ENCODE measurements at regions not wholly inside any gene's neighbourhood (a gene's known extent, or its start where the extent isn't known, plus 50 kb on each side); places are given as distances from the start of the nearest gene placed in this dataset.
A peak's percentile ranks its signal among the peaks of the same experiment; 100 is the strongest.

DNA sequence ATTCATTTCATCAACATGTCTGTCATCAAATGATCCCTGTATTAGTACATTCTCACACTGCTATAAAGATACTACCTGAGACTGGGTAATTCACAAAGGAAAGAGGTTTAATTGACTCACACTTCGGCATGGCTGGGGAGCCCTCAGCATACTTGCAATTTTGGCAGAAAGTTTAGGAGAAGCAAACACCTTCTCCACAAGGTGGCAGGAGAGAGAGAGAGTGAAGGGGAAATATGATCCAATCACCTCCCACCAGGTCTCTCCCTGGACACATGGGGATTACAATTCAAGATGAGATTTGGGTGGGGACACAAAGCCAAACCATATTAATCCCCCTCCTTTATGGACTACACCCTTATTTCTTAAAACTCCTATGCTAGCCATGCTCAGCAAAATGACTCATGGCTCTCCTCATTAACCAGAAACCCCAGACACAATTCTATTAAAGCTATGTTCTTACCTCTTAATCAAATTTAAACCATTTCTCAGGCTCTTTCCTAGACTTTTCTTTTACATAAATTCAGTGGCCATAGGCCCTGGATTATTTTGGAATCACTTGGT is 932.3 kb downstream of the FLRT2 start:
- Histone ChIP-seq H3K4me3 (IDR thresholded peaks at IDR 0.05; ENCODE audit: insufficient read depth, low read depth, low read length) (no peak overlapping the region), H3K9ac (no peak overlapping the region), H2AFZ (ENCODE audit: low read depth) (no peak overlapping the region), H3K4me1 (ENCODE audit: low read depth, poor library complexity, severe bottlenecking) (no peaks in the 10 kb centered on the region), H3K79me2 (ENCODE audit: insufficient read depth, low read depth) (no peaks in the 10 kb centered on the region), H4K20me1 (ENCODE audit: insufficient read depth) (no peaks in the 10 kb centered on the region), H3K27me3 (ENCODE audit: insufficient read depth, low read depth) (no peaks in the 10 kb centered on the region), H3K4me2 (no peak overlapping the region), H3K36me3 (ENCODE audit: insufficient read depth) (no peaks in the 10 kb centered on the region), H3K27ac (no peak overlapping the region)
- TF ChIP-seq CTCF (conservative IDR thresholded peaks at IDR 0.05; ENCODE audit: low read depth, low read length) = peak; percentile 63

DNA sequence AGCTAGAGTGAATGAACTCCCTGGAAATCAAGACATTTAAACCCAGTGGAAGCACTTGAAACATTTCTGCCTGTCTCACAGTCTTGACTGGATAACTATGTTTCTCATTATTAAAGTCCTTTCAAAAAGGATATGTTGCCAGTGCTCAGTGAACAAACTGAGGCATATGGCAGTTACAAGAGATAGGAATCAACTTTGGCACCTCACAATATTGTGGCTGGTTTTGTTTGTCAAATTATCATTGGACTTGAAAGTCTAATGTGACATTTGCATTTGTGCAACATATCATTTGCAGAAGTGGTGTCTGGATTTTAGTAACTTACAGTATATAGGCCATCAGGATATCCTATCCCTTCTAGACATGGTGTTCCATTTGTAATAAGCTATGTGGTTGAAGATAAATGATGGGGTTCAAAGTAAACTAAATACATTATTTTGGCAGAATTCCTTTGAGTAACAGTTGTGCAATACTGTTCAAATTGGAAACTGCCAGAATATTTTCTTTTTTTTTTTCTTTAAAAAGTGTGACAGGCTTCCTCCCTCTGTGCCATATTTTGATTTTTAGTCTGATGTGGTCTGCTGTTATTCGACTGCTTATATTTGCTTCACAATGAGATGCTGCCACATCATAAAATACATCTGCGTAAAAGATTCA is 927.7 kb downstream of the FLRT2 start:
- H3K4me2 ChIP-seq = no peak overlapping the region

DNA sequence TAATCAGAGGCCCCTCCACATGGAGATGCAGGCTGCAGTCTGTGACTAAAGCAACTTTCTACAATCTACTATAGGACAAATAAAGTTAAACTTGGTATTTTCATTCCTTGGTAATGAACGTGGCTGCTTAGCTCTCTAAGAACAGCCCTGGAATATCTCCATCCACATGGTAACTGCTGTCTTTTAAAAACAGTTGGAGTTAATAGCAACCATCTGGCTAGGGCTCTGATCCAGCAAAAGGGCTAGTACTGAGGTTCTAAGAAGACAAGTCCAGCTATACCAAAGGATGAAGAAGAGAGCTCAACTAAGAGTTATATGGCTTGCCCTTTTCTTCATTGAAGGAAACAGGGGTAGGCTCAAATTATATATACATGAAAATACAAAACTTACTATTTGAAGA is 920.1 kb downstream of the FLRT2 start:
- no peak for TF ChIP-seq CTCF (conservative IDR thresholded peaks at IDR 0.05; ENCODE audit: low read depth, low read length)

More for the DNA sequence above, 927.7 kb downstream of the FLRT2 start:
- TF ChIP-seq CTCF (conservative IDR thresholded peaks at IDR 0.05; ENCODE audit: low read depth, low read length) = no peak
- H3K27me3 ChIP-seq (ENCODE audit: insufficient read depth, low read depth) = no peaks in the 10 kb centered on the region
- no peaks in the 10 kb centered on the region for H3K36me3 ChIP-seq (ENCODE audit: insufficient read depth)
- H3K79me2 ChIP-seq (ENCODE audit: insufficient read depth, low read depth) = no peaks in the 10 kb centered on the region
- no peak overlapping the region for H3K4me3 ChIP-seq (IDR thresholded peaks at IDR 0.05; ENCODE audit: insufficient read depth, low read depth, low read length)
- H2AFZ ChIP-seq (ENCODE audit: low read depth) = no peak overlapping the region
- no peak overlapping the region for H3K9ac ChIP-seq
- H3K27ac ChIP-seq = no peak overlapping the region
- H3K4me1 ChIP-seq (ENCODE audit: low read depth, poor library complexity, severe bottlenecking) = no peaks in the 10 kb centered on the region
- H4K20me1 ChIP-seq (ENCODE audit: insufficient read depth) = no peaks in the 10 kb centered on the region

GRCh38 chr14:86442135-86442534 is 912.2 kb downstream of the FLRT2 start:
- H3K4me2 ChIP-seq = no peak overlapping the region
- H3K4me3 ChIP-seq (IDR thresholded peaks at IDR 0.05; ENCODE audit: insufficient read depth, low read depth, low read length) = no peak overlapping the region
- H3K27ac ChIP-seq = no peak overlapping the region
- H3K36me3 ChIP-seq (ENCODE audit: insufficient read depth) = no peaks in the 10 kb centered on the region
- H2AFZ ChIP-seq (ENCODE audit: low read depth) = no peak overlapping the region
- H3K79me2 ChIP-seq (ENCODE audit: insufficient read depth, low read depth) = no peaks in the 10 kb centered on the region
- H3K9ac ChIP-seq = no peak overlapping the region
- H3K4me1 ChIP-seq (ENCODE audit: low read depth, poor library complexity, severe bottlenecking) = no peaks in the 10 kb centered on the region
- H3K27me3 ChIP-seq (ENCODE audit: insufficient read depth, low read depth) = no peaks in the 10 kb centered on the region
- no peaks in the 10 kb centered on the region for H4K20me1 ChIP-seq (ENCODE audit: insufficient read depth)
- no peak for TF ChIP-seq CTCF (conservative IDR thresholded peaks at IDR 0.05; ENCODE audit: low read depth, low read length)

More for the DNA sequence above, 920.1 kb downstream of the FLRT2 start:
- no peak overlapping the region for H3K4me3 ChIP-seq (IDR thresholded peaks at IDR 0.05; ENCODE audit: insufficient read depth, low read depth, low read length)
- H3K4me1 ChIP-seq (ENCODE audit: low read depth, poor library complexity, severe bottlenecking) = no peaks in the 10 kb centered on the region
- H3K27ac ChIP-seq = no peak overlapping the region
- no peak overlapping the region for H2AFZ ChIP-seq (ENCODE audit: low read depth)
- no peaks in the 10 kb centered on the region for H3K79me2 ChIP-seq (ENCODE audit: insufficient read depth, low read depth)
- no peak overlapping the region for H3K4me2 ChIP-seq
- no peak overlapping the region for H3K9ac ChIP-seq
- no peaks in the 10 kb centered on the region for H3K36me3 ChIP-seq (ENCODE audit: insufficient read depth)
- no peaks in the 10 kb centered on the region for H4K20me1 ChIP-seq (ENCODE audit: insufficient read depth)
- no peaks in the 10 kb centered on the region for H3K27me3 ChIP-seq (ENCODE audit: insufficient read depth, low read depth)

Data from KMS-11 (cell line).